ENCODE measurements at regions not wholly inside any gene's neighbourhood (a gene's known extent, or its start where the extent isn't known, plus 50 kb on each side); places are given as distances from the start of the nearest gene placed in this dataset.

DNA sequence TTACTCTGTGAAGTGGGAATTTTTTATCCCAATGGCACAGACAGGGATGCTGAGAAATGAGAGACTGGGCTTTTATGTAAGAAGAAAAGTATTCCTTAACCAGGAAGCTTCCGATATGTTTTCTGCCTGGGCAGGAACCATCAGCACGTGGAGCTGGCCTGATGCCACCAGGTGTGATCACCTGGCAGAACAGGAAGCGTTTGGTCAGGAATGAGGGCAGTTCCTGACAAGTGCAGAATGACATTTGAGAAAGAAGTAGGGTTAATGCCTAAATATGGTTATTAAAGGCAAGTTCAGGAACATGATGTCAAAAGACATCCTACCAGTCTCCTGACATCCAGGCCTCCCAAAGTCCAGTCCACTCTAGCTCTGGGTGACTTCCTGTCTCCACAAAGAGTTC is 210.3 kb downstream of the NUAK1 start:
- DNase-seq (ENCODE audit: low spot score) = no peak

- no peak for DNase-seq (ENCODE audit: low spot score)
These were observed 209.6 kb downstream of the NUAK1 start for GRCh38 chr12:105929192-105929591.

DNA sequence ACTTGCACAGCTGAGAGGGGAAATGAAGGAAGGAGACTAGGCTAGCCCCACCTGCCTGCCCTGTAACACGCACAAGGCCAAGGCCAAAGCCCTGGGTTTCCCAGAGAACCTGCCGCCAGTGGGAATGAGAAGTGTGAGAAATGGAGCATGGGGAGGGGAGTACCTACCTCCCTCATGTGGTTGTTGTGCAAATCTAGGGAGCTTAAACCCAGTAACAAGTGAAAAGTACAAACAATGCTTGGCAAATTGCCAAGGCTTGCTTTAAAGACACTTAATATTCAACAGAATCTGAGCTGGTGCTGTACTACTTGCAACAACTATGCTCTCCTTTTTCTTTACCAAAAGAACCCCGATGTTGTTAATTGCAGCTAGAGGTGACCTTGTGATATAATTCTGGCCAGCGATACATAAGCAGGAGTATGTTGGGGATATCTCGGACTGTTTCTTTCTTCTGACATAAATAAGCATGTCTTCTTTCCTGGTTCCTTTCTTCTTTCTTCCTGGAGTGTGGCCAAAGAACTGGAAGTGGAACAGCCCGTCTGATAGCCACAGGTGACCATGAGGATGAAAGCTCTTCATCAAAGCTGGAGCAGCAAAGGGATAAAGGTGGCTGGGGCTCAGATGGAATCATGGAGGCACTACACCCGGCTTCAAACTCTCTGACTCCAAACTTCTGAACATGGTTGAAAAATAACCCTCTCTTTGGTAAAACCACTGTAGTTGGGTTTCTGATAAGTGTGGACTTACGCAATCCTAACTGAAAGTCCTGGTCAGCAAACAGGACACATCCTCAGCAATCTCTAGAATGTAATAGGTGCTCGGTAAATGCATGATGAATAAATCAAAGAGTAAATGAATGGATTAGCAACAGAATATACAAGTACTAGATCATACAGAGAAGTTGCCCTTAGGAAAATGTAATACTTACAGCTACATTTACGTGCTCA is 207.9 kb downstream of the NUAK1 start:
- DNase-seq (ENCODE audit: low spot score) = no peak

DNA sequence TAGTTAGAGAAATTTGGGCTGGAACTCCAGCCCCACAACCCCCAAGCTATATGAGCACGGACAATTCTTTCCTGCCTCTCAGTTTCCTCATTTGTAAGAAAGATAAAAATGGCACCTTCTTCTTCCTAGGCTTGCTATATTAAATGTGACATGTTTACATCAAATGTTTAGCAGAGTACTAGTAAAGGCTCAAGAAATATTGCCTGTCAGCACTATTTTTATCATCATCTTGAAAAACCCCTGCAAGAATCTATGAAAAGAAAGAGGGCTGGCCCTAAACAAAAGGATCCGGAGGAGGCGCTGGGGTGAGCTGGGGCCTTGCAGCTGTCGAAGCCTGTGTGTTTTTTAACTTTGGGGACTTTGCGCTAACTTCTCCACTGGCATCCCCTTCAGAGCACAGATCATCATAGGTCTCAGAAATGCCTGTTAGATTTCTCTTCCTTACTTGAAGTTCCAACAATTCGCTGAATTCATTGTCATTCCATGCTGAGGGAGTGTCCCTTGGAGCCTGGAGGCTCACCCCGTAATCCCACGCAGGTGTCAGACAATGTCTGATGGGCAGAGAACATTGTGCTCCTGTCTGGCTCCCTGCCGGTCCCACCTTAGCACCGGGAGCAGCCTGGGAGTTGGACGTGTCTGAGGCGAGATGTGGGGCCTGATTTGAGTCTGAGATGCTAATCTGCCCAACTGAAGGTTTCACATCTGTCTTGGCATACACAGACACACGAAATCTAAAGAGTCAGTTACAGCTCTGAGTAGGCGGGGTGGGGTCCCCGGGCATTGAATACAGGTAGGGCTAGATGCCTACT is 206.8 kb downstream of the NUAK1 start:
- no peak for DNase-seq (ENCODE audit: low spot score)

GRCh38 chr12:105933671-105934665 is 204.8 kb downstream of the NUAK1 start:
- peak; percentile 46 for DNase-seq (ENCODE audit: low spot score)

GRCh38 chr12:105935106-105935505 is 203.6 kb downstream of the NUAK1 start:
- no peak for DNase-seq (ENCODE audit: low spot score)

DNA sequence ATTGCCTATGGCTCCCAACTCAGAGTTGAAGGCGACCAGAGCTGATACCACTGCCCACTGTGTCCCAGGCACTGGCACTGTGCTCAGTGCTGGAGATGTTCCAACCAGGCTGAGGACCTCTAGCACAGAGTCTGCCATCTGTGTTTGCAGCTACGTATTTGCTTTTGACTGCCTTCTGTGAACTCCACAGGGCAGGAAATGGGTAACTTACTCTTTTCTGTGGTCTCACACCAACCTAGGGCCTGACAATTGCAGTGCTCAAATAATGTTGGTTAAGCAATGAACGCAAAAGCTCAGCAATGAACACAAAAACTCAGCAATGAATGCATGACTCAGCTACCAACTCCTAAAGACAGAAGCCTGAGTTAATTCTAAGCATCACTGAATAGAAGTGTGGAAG is 202.8 kb downstream of the NUAK1 start:
- DNase-seq (ENCODE audit: low spot score) = no peak

- no peak for DNase-seq (ENCODE audit: low spot score)
These were observed 202.3 kb downstream of the NUAK1 start for GRCh38 chr12:105936496-105936895.

DNA sequence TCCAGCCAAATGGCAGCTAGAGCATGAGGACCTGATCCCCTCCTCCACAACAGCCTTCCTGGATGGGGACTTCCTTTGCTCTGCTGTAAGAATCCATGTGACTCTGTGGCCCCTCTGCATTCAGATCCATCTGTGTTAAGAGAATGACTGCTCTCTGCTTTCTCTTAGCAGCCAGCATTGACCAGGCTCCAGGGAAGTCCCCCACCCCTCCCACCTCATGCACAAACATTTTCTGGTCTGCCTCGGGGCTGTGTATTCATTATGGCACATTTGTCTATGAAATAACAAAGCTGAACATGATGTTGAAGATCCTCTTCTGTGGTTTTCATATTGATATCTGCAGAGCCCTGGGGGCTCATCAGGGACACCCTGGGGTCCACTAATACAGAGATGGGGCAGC is 201.7 kb downstream of the NUAK1 start:
- no peak for DNase-seq (ENCODE audit: low spot score)

DNA sequence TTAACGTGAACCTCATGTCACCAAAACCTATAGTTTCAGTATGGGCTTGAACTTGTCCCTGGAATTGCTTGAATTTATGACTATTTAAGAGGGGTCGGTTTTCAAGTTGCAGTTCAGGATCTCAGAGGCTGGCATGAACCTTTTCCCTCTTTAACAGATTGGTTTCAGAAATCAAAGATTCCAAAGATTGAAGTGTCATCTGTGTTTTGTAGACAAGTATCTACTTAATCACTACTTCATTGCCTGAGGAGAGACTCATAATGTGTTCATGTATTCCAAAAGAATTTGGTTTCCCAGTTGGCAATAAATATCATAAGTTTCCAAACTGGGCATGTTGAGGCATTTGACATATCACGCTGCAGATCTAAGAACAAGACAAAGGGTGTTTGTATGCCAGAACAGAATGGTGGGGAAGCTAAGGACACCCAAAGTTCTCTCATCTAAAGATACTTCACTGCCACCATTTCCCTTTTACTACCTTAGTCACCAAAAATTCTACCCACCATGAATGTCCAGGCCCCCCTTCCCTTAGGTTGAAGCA is 199.5 kb downstream of the NUAK1 start:
- DNase-seq (ENCODE audit: low spot score) = no peak

GRCh38 chr12:105942281-105942680 is 196.5 kb downstream of the NUAK1 start:
- no peak for DNase-seq (ENCODE audit: low spot score)

- DNase-seq (ENCODE audit: low spot score) = no peak
These were observed 195.2 kb downstream of the NUAK1 start for GRCh38 chr12:105943525-105943924.

DNA sequence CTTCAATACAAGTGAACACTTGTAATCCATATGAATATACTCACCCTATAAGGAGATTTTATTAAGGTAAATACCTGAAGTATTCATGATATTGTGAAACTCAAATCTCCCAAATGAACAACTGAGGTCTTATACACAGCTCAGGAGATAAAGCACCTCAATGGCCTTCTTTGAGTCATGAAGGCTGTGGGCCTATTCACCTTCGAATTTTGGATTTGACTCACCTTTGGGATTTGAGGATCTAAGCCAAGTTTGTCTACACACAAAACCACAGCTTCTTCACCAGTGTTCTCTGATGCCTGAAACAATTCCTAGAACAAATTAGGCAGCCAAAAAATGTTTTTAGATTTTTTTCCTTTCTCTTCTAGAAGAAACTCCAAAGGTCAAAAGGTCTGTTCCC is 194.1 kb downstream of the NUAK1 start:
- DNase-seq (ENCODE audit: low spot score) = no peak

DNA sequence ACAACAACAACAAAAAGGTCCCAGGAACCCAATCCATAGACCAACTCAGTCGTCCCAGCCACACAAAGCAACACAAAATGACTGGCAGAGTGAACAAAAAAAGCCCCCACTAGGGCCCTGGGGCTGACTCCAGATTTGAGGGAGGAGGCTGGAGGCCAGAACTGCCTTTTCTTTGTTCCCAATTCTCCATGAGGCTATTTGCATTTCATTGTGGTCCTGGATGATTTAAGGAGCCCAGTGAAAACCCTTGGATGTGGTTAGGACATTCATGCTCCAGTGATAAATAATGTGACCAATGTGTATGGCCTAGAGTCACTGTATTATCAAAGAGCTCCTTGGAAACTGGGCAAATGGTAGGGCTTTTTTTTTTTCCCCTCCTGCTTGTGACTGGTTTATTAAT is 192.9 kb downstream of the NUAK1 start:
- DNase-seq (ENCODE audit: low spot score) = no peak

DNA sequence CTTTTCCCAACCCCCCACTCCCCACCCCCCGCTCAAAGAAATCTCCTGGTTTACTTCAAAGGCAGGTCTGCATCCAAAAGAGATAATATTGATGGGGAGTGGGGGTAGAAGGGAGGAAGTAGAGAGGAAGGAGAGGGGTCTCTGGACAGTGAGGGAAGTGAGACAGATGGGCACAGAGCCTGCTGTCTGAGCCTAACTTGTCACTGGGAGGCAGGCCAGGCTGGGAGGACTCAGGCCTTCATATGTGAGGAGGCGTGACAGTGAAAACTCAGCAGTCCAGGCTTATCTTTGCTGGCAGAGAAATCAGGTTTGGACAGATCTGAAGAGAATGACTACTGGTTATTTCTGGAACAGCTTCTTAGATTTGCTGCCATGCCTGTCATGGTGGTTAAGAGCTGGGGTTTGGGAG is 192.3 kb downstream of the NUAK1 start:
- no peak for DNase-seq (ENCODE audit: low spot score)

DNA sequence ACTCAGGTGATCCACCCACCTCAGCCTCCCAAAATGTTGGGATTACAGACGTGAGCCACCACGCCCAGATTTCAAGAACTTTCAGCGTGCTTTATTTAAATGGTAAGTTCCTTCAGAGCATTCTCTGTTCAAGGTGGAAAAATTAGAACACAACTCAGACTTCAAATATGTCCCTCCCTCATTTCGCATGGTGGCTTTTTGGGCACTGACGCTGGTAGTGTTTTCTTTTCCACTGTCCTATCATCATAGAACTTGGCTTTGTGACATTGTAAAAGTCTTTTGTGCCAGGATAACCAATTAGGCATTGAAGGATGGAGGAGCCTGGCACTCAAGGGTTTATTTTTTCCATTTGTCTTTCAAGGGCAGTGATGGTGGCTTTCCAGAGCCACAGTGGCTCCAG is 190.8 kb downstream of the NUAK1 start:
- DNase-seq (ENCODE audit: low spot score) = no peak

DNA sequence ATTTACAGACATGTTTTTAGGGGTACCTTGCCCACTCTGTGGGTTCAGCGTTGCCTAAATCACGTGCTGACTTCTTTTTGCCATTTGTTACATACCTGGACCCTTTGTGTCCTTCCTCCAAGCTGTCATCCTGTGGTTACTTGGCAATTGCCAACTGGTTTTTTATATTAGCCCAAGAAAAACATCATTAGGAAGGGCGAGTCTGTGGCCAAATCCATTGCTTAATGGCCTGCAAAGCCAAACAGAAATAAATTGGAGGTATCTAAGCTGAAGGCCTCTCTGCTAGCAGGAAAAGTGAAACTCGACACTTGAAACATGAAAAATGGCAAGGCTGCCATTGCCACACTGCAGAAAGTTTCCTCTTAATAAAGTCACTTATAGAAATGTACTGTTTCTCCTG is 190.4 kb downstream of the NUAK1 start:
- no peak for DNase-seq (ENCODE audit: low spot score)

DNA sequence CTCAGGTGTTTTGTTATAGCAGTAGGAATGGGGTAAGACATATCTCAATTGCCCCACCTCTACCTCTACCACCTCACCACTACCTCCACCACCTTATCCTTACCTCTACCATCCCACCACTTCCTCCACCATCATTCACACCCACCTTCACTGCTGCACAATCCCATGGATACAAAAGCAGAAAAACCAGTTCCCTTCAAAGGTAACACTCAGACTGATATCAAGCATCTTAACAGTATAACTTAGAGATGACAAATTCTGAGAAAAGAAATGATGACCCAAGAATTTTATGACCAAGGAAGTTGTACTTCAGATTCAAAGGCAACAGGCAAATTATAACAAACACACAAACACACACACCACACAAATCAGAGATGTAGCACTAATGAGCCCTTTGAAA is 189.4 kb downstream of the NUAK1 start:
- DNase-seq (ENCODE audit: low spot score) = no peak

DNA sequence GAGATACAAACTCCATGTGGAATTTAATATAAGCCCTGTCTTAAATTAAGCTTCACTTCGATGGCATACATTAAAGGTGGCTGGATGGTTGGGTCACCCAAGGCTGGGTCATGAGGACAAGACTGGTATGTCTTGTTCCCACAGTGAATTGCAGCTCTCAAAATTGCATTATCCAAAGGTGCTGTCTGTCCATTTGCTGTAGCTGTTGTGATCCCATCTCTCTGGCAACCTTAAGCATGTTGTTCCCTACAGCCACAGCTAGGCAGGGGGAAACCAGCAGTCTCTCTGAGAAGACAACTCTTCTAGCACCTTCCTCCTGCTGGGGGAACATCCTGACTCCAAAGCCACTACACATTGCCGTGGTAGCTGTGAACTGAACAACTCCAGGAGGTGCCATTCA is 187.0 kb downstream of the NUAK1 start:
- no peak for DNase-seq (ENCODE audit: low spot score)

DNA sequence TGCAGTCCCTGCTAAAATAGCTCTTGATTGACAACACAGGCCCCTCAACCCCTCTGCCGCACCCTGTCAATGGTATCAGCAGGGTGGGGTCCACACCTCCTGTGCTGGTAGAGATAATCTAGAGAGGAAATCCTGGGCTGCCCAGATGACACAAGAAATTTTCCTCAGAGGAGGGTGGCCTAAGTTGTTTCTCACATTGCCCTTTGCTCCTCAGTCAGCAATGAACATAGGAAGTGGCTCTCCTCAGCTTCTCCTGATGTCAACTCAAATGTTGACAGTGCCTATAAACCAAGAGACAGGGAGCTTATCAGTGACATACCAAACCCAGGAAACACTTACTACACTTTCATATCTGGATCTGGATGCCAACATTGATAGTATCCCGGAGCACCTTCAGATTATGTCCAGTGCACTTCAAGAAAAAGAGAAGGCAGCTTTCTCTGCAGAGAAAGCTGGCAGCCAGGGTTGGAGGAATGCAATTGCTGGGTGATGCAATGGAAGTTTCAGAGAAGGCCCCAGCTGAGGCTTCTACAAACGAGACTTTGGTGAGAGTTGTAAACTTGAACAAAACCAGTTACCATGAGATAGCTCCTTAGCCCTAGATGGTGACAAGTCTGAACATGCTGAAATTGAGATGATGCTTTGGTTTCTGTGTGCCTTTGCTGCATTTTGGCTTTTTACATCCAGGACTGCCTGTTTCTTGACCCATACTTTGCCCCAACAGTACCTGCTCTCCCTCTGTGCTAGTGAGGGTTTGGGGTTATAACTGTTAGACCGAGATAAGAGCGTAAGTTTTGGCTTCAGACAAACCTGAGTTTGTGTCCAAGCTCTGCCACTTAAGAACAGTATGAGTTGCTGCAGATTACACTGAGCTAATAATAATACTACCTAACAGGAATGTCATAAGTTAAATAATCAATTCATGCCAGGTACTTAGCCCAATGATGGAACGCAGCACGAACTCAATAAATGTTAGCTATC is 183.5 kb downstream of the NUAK1 start:
- DNase-seq (ENCODE audit: low spot score) = no peak
